GM12878 (cell line): ENCODE measurements at regions not wholly inside any gene's neighbourhood (a gene's known extent, or its start where the extent isn't known, plus 50 kb on each side); places are given as distances from the start of the nearest gene placed in this dataset.
A peak's percentile ranks its signal among the peaks of the same experiment; 100 is the strongest.

ENCODE experiments used
- ATAC-seq: fragments of 200-7000 bp; cut with Tn5 transposase; 3 replicates; pipeline ENCODE4 v1.9.1; 2020; ENCODE audit warnings: mild to moderate bottlenecking, moderate library complexity
- BruUV-seq: library from RNA; stranded (reverse); fragments of 400-500 nt; replicated peaks from 2 replicates; lab custom pipeline; 2021; lab: Mats Ljungman, UMichigan
- CTCF ChIA-PET: fragments of 300-600 bp; sonication (Branson Sonifier 250); formaldehyde crosslinking; extraction: SDS; loops from one replicate; lab custom pipeline; 2021; ENCODE audit warnings: inconsistent platforms; lab: Yijun Ruan, JAX
- POLR2A ChIA-PET: fragments of 350-600 bp; formaldehyde crosslinking; extraction: SDS; loops from one replicate; lab custom pipeline; 2021; ENCODE audit warnings: inconsistent platforms; lab: Charles Lee
- RAD21 ChIA-PET: fragments of 300-600 bp; sonication (Branson Sonifier 250); formaldehyde crosslinking; loops from one replicate; lab custom pipeline; 2023; ENCODE audit warnings: antibody characterized with exemption; ENCODE audit not compliant: unreplicated experiment; lab: Charles Lee
- SMC1A ChIA-PET: fragments of 300-600 bp; sonication (Branson Sonifier 250); formaldehyde crosslinking; loops from one replicate; lab custom pipeline; 2023; ENCODE audit not compliant: unreplicated experiment, uncharacterized antibody; lab: Charles Lee
- DNase-seq: peaks from one replicate; pipeline ENCODE4 v3.0.0-alpha.2; 2011; ENCODE audit warnings: low read depth, low spot score
- FAIRE-seq: peaks from 3 replicates; lab custom pipeline; 2011; peaks lifted over from hg19 to GRCh38; lab: Jason Lieb, UNC
- H2AFZ ChIP-seq: 2 replicates; pipeline ENCODE4 v1.6.0; 2011; ENCODE audit warnings: low read depth, low read length, control low read depth; ENCODE audit not compliant: control insufficient read depth
- H3K27ac ChIP-seq: 2 replicates; pipeline ENCODE4 v1.5.1; 2011; ENCODE audit warnings: control low read depth; ENCODE audit not compliant: control insufficient read depth, insufficient read depth
- H3K27me3 ChIP-seq, 2 experiments: replicated peaks in 1 of 2; 2 replicates each; pipeline versions ENCODE4 v1.6.0 to v1.6.1; 2011; ENCODE audit warnings: low read length in 1 of 2; ENCODE audit not compliant: control insufficient read depth in 2 of 2, insufficient read depth in 2 of 2
- H3K36me3 ChIP-seq, 2 experiments: 2 replicates each; pipeline ENCODE4 v1.5.1; 2011; ENCODE audit warnings: low read length in 1 of 2; ENCODE audit not compliant: control insufficient read depth in 2 of 2, insufficient read depth in 2 of 2
- H3K4me1 ChIP-seq: 2 replicates; pipeline ENCODE4 v1.6.1; 2011; ENCODE audit warnings: mild to moderate bottlenecking, low read length, moderate library complexity, mixed read lengths; ENCODE audit not compliant: control insufficient read depth, insufficient read depth
- H3K4me2 ChIP-seq: 2 replicates; pipeline ENCODE4 v1.6.0; 2011; ENCODE audit warnings: control low read depth; ENCODE audit not compliant: control insufficient read depth, insufficient read depth
- H3K4me3 ChIP-seq: fragments of 200-600 bp; sonication (generic); 2 replicates; pipeline ENCODE4 v1.5.1; 2016
- H3K79me2 ChIP-seq: 2 replicates; pipeline ENCODE4 v1.6.0; 2011; ENCODE audit warnings: low read length; ENCODE audit not compliant: control insufficient read depth, insufficient read depth
- H3K9ac ChIP-seq: 2 replicates; pipeline ENCODE4 v1.8.0; 2011; ENCODE audit warnings: low read length, control low read depth, mixed read lengths; ENCODE audit not compliant: control insufficient read depth, insufficient read depth
- H3K9me3 ChIP-seq: replicated peaks from 3 replicates; pipeline ENCODE4 v1.5.1; 2011; ENCODE audit warnings: mild to moderate bottlenecking, low read length; ENCODE audit not compliant: control insufficient read depth, insufficient read depth
- H4K20me1 ChIP-seq: 2 replicates; pipeline ENCODE4 v1.6.0; 2011; ENCODE audit not compliant: control insufficient read depth, insufficient read depth
- ASH2L ChIP-seq: fragments of 300-600, 200-600 bp; sonication (generic); IDR thresholded peaks from 2 replicates; pipeline ENCODE4 v1.6.1; 2017; ENCODE audit warnings: low read depth, mild to moderate bottlenecking, borderline replicate concordance
- BMI1 ChIP-seq: fragments of 450-650 bp; IDR thresholded peaks from 2 replicates; pipeline ENCODE4 v1.6.1; 2016; ENCODE audit warnings: mild to moderate bottlenecking, moderate library complexity, borderline replicate concordance
- CBX3 ChIP-seq: fragments of 200-600 bp; sonication (generic); IDR thresholded peaks from 2 replicates; pipeline ENCODE4 v1.6.1; 2016; ENCODE audit warnings: low read depth, borderline replicate concordance
- CEBPB ChIP-seq, 2 experiments: fragments of 150-350 bp in 1 of 2; IDR thresholded peaks; 2 replicates each; pipeline ENCODE4 v1.6.1; 2012 to 2014; ENCODE audit warnings: low read depth in 2 of 2, low read length in 2 of 2, borderline replicate concordance in 1 of 2, inconsistent platforms in 1 of 2
- EED ChIP-seq: sonication (generic); IDR thresholded peaks from 2 replicates; pipeline ENCODE4 v1.6.1; 2016; ENCODE audit warnings: antibody characterized with exemption, low read depth
- FOXM1 ChIP-seq: IDR thresholded peaks from 2 replicates; pipeline ENCODE4 v1.6.1; 2012; ENCODE audit warnings: low read depth, mild to moderate bottlenecking, inconsistent platforms, low read length, moderate library complexity
- JUND ChIP-seq: IDR thresholded peaks from 2 replicates; pipeline ENCODE4 v1.6.1; 2012; ENCODE audit warnings: low read depth, mild to moderate bottlenecking, low read length, improper control_type of control experiment, moderate library complexity
- MYB ChIP-seq: fragments of 150-350 bp; IDR thresholded peaks from 2 replicates; pipeline ENCODE4 v1.6.1; 2014; ENCODE audit warnings: mild to moderate bottlenecking, low read depth, low read length, borderline replicate concordance
- NR2C2 ChIP-seq: IDR thresholded peaks from 2 replicates; pipeline ENCODE4 v1.6.1; 2011; ENCODE audit warnings: borderline replicate concordance, low read depth; ENCODE audit not compliant: control insufficient read depth, insufficient read length
- POU2F2 ChIP-seq: IDR thresholded peaks from 3 replicates; pipeline ENCODE4 v1.6.1; 2011; ENCODE audit warnings: low read depth, mild to moderate bottlenecking, low read length, borderline replicate concordance
- RAD21 ChIP-seq: IDR thresholded peaks from 2 replicates; pipeline ENCODE4 v1.6.1; 2011; ENCODE audit warnings: mild to moderate bottlenecking, low read depth, low read length, moderate library complexity; ENCODE audit not compliant: insufficient read depth
- SMC3 ChIP-seq: IDR thresholded peaks from 2 replicates; pipeline ENCODE4 v1.6.1; 2011; ENCODE audit warnings: low read length, improper control_type of control experiment, borderline replicate concordance
- STAT3 ChIP-seq: IDR thresholded peaks from 2 replicates; pipeline ENCODE4 v1.6.1; 2011; ENCODE audit warnings: low read depth, low read length, improper control_type of control experiment
- WGBS: methylation state at CpG from one replicate; pipeline ENCODE4 v1.1.6; 2016; ENCODE audit warnings: low lambda C conversion rate; ENCODE audit not compliant: insufficient replicate concordance, insufficient coverage; ENCODE audit errors: missing lambda C conversion rate; 5-methylcytosine and 5-hydroxymethylcytosine counted together
- in situ Hi-C: fragments of 300-500 bp; cut with MboI; formaldehyde crosslinking; loops from 9 replicates; pipeline ENCODE4 v1.14.3; 2018; ENCODE audit warnings: mixed read lengths
- intact Hi-C: fragments of 100-400 bp; cut with micrococcal nuclease; formaldehyde crosslinking; loops from one replicate; pipeline ENCODE4 v1.14.2; 2022; ENCODE audit not compliant: unreplicated experiment
- TF ChIP-seq, protein P1 (sequence below), 3 experiments: IDR thresholded peaks in 2 of 3; conservative IDR thresholded peaks in 1 of 3; 2 replicates each; pipeline ENCODE4 v1.5.1; 2011; ENCODE audit warnings: low read depth in 3 of 3, low read length in 3 of 3, mild to moderate bottlenecking in 3 of 3, control low read depth in 2 of 3, moderate library complexity in 2 of 3, inconsistent platforms in 1 of 3, mixed read lengths in 1 of 3; ENCODE audit not compliant: control insufficient read depth in 2 of 3, insufficient read depth in 1 of 3; ENCODE audit errors: extremely low read depth in 1 of 3
- TF ChIP-seq, protein P2 (sequence below): fragments of 150-350 bp; IDR thresholded peaks from 2 replicates; pipeline ENCODE4 v1.6.1; 2014; ENCODE audit warnings: mild to moderate bottlenecking, low read depth, low read length

DNA sequence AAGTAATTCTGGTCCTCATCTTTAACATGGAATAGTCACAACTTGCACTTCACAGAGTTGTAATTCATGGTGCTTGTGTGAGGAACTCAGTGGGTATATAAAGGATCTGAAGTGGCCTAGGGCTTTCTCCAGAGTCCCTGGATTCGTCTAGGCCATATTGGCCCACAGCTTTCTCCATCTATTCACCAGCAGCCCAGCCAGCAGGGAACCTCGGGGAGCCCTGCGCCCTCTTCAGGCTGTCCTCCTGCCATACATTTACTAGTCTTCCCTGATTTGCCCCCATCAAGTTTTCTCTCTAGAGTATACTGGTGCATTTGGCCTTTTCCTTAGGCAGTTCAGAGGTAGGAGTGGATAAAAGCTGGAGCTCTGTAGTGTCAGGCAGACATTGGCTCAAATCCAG, 278.3 kb downstream of the MYCN start:
- H3K9me3 ChIP-seq, result no peaks in the 10 kb centered on the region
- FAIRE-seq (no peak), DNase-seq (no peak), ATAC-seq (peak; percentile 46; the same call in 1 of the 3 replicates)
- BruUV-seq, result no TSS peak
- RAD21 ChIA-PET, result interaction anchor here (0.8 kb wide), 1 partner anchor 252 kb away, joined by 3 read pairs; no protein-coding TSS in a partner anchor
- CTCF ChIA-PET, result interaction anchor here (0.6 to 1.6 kb wide), 4 partner anchors 27 to 582 kb away, joined by 3 read pairs; no protein-coding TSS in a partner anchor
- WGBS, result 0% methylated on average over 3 of the region's 3 CpGs
- no peaks in the 10 kb centered on the region for H3K36me3 ChIP-seq
- TF ChIP-seq, protein P1, sequence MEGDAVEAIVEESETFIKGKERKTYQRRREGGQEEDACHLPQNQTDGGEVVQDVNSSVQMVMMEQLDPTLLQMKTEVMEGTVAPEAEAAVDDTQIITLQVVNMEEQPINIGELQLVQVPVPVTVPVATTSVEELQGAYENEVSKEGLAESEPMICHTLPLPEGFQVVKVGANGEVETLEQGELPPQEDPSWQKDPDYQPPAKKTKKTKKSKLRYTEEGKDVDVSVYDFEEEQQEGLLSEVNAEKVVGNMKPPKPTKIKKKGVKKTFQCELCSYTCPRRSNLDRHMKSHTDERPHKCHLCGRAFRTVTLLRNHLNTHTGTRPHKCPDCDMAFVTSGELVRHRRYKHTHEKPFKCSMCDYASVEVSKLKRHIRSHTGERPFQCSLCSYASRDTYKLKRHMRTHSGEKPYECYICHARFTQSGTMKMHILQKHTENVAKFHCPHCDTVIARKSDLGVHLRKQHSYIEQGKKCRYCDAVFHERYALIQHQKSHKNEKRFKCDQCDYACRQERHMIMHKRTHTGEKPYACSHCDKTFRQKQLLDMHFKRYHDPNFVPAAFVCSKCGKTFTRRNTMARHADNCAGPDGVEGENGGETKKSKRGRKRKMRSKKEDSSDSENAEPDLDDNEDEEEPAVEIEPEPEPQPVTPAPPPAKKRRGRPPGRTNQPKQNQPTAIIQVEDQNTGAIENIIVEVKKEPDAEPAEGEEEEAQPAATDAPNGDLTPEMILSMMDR (IDR thresholded peaks at IDR 0.05 in 2 of 3, conservative IDR thresholded peaks at IDR 0.05 in 1 of 3; ENCODE audit: control insufficient read depth in 2 of 3, extremely low read depth in 1 of 3, insufficient read depth in 1 of 3, low read depth in 3 of 3, low read length in 3 of 3), result peak; percentile 21 to 36 (median 35); a peak in 3 of 6 replicates
- TF ChIP-seq ASH2L (no peak), STAT3 (no peak), BMI1 (no peak), NR2C2 (no peak), CEBPB (IDR thresholded peaks at IDR 0.05; ENCODE audit: borderline replicate concordance in 1 of 2, low read depth in 2 of 2, low read length in 2 of 2) (no peak), RAD21 (peak; percentile 19; the same call in 1 of the 2 replicates), SMC3 (peak; percentile 39; the same call in 1 of the 2 replicates), POU2F2 (no peak), JUND (no peak), EED (no peak), FOXM1 (no peak), MYB (no peak), CBX3 (no peak)
- TF ChIP-seq, protein P2, sequence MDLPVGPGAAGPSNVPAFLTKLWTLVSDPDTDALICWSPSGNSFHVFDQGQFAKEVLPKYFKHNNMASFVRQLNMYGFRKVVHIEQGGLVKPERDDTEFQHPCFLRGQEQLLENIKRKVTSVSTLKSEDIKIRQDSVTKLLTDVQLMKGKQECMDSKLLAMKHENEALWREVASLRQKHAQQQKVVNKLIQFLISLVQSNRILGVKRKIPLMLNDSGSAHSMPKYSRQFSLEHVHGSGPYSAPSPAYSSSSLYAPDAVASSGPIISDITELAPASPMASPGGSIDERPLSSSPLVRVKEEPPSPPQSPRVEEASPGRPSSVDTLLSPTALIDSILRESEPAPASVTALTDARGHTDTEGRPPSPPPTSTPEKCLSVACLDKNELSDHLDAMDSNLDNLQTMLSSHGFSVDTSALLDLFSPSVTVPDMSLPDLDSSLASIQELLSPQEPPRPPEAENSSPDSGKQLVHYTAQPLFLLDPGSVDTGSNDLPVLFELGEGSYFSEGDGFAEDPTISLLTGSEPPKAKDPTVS, result no peak
- H4K20me1 ChIP-seq, result no peaks in the 10 kb centered on the region
- H2AFZ ChIP-seq, result no peak overlapping the region
- SMC1A ChIA-PET, result no interaction called here
- no peak overlapping the region for H3K4me3 ChIP-seq
- H3K4me2 ChIP-seq, result no peak overlapping the region
- H3K9ac ChIP-seq, result no peak overlapping the region
- no peaks in the 10 kb centered on the region for H3K4me1 ChIP-seq
- in situ Hi-C loops (no loop called here), intact Hi-C loops (loop anchor here (5.0 kb wide), 1 partner anchor 581 kb away; no protein-coding TSS in a partner anchor)
- no peaks in the 10 kb centered on the region for H3K27me3 ChIP-seq
- POLR2A ChIA-PET, result no interaction called here
- H3K27ac ChIP-seq, result no peak overlapping the region
- no peaks in the 10 kb centered on the region for H3K79me2 ChIP-seq
